ENCODE measurements at regions not wholly inside any gene's neighbourhood (a gene's known extent, or its start where the extent isn't known, plus 50 kb on each side); places are given as distances from the start of the nearest gene placed in this dataset.

GRCh38 chr17:33896263-33896662 is 358.8 kb upstream of the CCL2 start:
- Histone ChIP-seq H3K27me3 (peaks cover 12% of the 10 kb centered on the region), H3K36me3 (no peaks in the 10 kb centered on the region), H3K4me3 (no peak overlapping the region), H3K9me3 (no peaks in the 10 kb centered on the region), H3K27ac (no peak overlapping the region), H3K4me1 (no peaks in the 10 kb centered on the region)
- TF ChIP-seq EP300 (IDR thresholded peaks at IDR 0.05), result no peak
- no peak for TF ChIP-seq POLR2AphosphoS5 (IDR thresholded peaks at IDR 0.05)
- TF ChIP-seq, protein P1, sequence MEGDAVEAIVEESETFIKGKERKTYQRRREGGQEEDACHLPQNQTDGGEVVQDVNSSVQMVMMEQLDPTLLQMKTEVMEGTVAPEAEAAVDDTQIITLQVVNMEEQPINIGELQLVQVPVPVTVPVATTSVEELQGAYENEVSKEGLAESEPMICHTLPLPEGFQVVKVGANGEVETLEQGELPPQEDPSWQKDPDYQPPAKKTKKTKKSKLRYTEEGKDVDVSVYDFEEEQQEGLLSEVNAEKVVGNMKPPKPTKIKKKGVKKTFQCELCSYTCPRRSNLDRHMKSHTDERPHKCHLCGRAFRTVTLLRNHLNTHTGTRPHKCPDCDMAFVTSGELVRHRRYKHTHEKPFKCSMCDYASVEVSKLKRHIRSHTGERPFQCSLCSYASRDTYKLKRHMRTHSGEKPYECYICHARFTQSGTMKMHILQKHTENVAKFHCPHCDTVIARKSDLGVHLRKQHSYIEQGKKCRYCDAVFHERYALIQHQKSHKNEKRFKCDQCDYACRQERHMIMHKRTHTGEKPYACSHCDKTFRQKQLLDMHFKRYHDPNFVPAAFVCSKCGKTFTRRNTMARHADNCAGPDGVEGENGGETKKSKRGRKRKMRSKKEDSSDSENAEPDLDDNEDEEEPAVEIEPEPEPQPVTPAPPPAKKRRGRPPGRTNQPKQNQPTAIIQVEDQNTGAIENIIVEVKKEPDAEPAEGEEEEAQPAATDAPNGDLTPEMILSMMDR (IDR thresholded peaks at IDR 0.05), result no peak
- TF ChIP-seq POLR2A (IDR thresholded peaks at IDR 0.05), result no peak
- 59% methylated on average over 5 to 6 of the region's 6 CpGs for WGBS, 2 donors (ENCODE audit: low coverage in 1 of 2)
- no peak for ATAC-seq

GRCh38 chr17:33901085-33901484 is 354.0 kb upstream of the CCL2 start:
- no peaks in the 10 kb centered on the region for H3K36me3 ChIP-seq
- H3K9me3 ChIP-seq, result no peaks in the 10 kb centered on the region
- WGBS, 2 donors (ENCODE audit: low coverage in 1 of 2), result 65% methylated on average over 2 of the region's 2 CpGs; no CpG with 5 or more reads in 1 of the 2 donors
- no peak overlapping the region for H3K4me3 ChIP-seq
- H3K4me1 ChIP-seq, result no peaks in the 10 kb centered on the region
- ATAC-seq, result no peak
- peaks cover 7% of the 10 kb centered on the region for H3K27me3 ChIP-seq
- no peak overlapping the region for H3K27ac ChIP-seq
- TF ChIP-seq POLR2AphosphoS5 (IDR thresholded peaks at IDR 0.05) (no peak), EP300 (IDR thresholded peaks at IDR 0.05) (no peak), POLR2A (IDR thresholded peaks at IDR 0.05) (no peak)
- TF ChIP-seq, protein P1 (IDR thresholded peaks at IDR 0.05), result no peak

GRCh38 chr17:33902901-33903449 is 352.1 kb upstream of the CCL2 start:
- H3K4me3 ChIP-seq, result no peak overlapping the region
- no peaks in the 10 kb centered on the region for H3K9me3 ChIP-seq
- no peaks in the 10 kb centered on the region for H3K4me1 ChIP-seq
- TF ChIP-seq, protein P1 (IDR thresholded peaks at IDR 0.05), result no peak
- TF ChIP-seq EP300 (IDR thresholded peaks at IDR 0.05) (no peak), POLR2A (IDR thresholded peaks at IDR 0.05) (no peak), POLR2AphosphoS5 (IDR thresholded peaks at IDR 0.05) (no peak)
- H3K27me3 ChIP-seq, result peaks cover 7% of the 10 kb centered on the region
- H3K27ac ChIP-seq, result no peak overlapping the region
- ATAC-seq, result no peak
- no peaks in the 10 kb centered on the region for H3K36me3 ChIP-seq
- 54 to 80% methylated on average over 1 of the region's 1 CpG for WGBS, 2 donors (ENCODE audit: low coverage in 1 of 2)

- Histone ChIP-seq H3K4me3 (no peak overlapping the region), H3K4me1 (no peaks in the 10 kb centered on the region), H3K36me3 (no peaks in the 10 kb centered on the region), H3K27ac (no peak overlapping the region), H3K27me3 (peaks cover under 1% of the 10 kb centered on the region), H3K9me3 (no peaks in the 10 kb centered on the region)
- TF ChIP-seq POLR2AphosphoS5 (IDR thresholded peaks at IDR 0.05) (no peak), POLR2A (IDR thresholded peaks at IDR 0.05) (no peak), EP300 (IDR thresholded peaks at IDR 0.05) (no peak)
- TF ChIP-seq, protein P1 (IDR thresholded peaks at IDR 0.05), result no peak
- 75 to 85% methylated on average over 4 of the region's 4 CpGs for WGBS, 2 donors (ENCODE audit: low coverage in 1 of 2)
- ATAC-seq, result no peak
Observed at GRCh38 chr17:33904476-33904875, 350.6 kb upstream of the CCL2 start.

GRCh38 chr17:33905338-33905800 is 349.7 kb upstream of the CCL2 start:
- Histone ChIP-seq H3K9me3 (no peaks in the 10 kb centered on the region), H3K4me1 (no peaks in the 10 kb centered on the region), H3K4me3 (no peak overlapping the region), H3K36me3 (no peaks in the 10 kb centered on the region), H3K27me3 (no peaks in the 10 kb centered on the region), H3K27ac (no peak overlapping the region)
- WGBS, 2 donors (ENCODE audit: low coverage in 1 of 2), result 11 to 30% methylated on average over 3 of the region's 3 CpGs
- TF ChIP-seq, protein P1 (IDR thresholded peaks at IDR 0.05), result no peak
- no peak for TF ChIP-seq POLR2AphosphoS5 (IDR thresholded peaks at IDR 0.05)
- no peak for TF ChIP-seq EP300 (IDR thresholded peaks at IDR 0.05)
- TF ChIP-seq POLR2A (IDR thresholded peaks at IDR 0.05), result no peak
- ATAC-seq, result no peak

All from gastroesophageal sphincter (tissue), 4 donors.